ENCODE measurements at regions not wholly inside any gene's neighbourhood (a gene's known extent, or its start where the extent isn't known, plus 50 kb on each side); places are given as distances from the start of the nearest gene placed in this dataset.
"Not testable (repeated sequence)": the region's sequence is repeated elsewhere in the genome, so short reads cannot be mapped to it uniquely, and the experiment has no call there.

- Histone ChIP-seq H3K9ac (ENCODE audit: low read length in 3 of 3) (no peak overlapping the region), H3K27ac (ENCODE audit: low read depth in 2 of 2, low read length in 2 of 2) (no peak overlapping the region), H3K4me3 (ENCODE audit: low read length in 3 of 3) (no peak overlapping the region), H3K9me3 (ENCODE audit: control insufficient read depth in 2 of 3, insufficient read depth in 1 of 3, low read length in 3 of 3) (no peaks in the 10 kb centered on the region), H3K4me1 (ENCODE audit: control insufficient read depth in 2 of 3, insufficient read depth in 2 of 3, low read depth in 1 of 3, low read length in 3 of 3) (no peaks in the 10 kb centered on the region), H3K36me3 (ENCODE audit: control insufficient read depth in 2 of 3, insufficient read depth in 3 of 3, low read length in 3 of 3) (no peaks in the 10 kb centered on the region), H3K27me3 (ENCODE audit: control insufficient read depth, insufficient read depth, low read length) (no peaks in the 10 kb centered on the region)
- DNase-seq (no peak), FAIRE-seq (no peak)
- intact Hi-C loops (cut with DNase I), result no loop called here
- no peak for TF ChIP-seq CTCF (IDR thresholded peaks at IDR 0.05; ENCODE audit: borderline replicate concordance, extremely low read depth, insufficient read depth)
Measured at GRCh38 chr4:158970812-158971211, 132.1 kb upstream of the RAPGEF2 start.

GRCh38 chr4:158974438-158974837 lies 128.4 kb upstream of the RAPGEF2 start:
- FAIRE-seq; H3K9me3 ChIP-seq (ENCODE audit: control insufficient read depth in 2 of 3, insufficient read depth in 1 of 3, low read length in 3 of 3): not testable (repeated sequence)

GRCh38 chr4:158980711-158981110 lies 122.2 kb upstream of the RAPGEF2 start:
- H3K9ac ChIP-seq (ENCODE audit: low read length in 3 of 3); FAIRE-seq; intact Hi-C loops (cut with DNase I): not testable (repeated sequence)

More at GRCh38 chr4:158974438-158974837, 128.4 kb upstream of the RAPGEF2 start:
- H3K9ac ChIP-seq (ENCODE audit: low read length in 3 of 3); intact Hi-C loops (cut with DNase I); H3K4me3 ChIP-seq (ENCODE audit: low read length in 3 of 3); H3K27ac ChIP-seq (ENCODE audit: low read depth in 2 of 2, low read length in 2 of 2); H3K4me1 ChIP-seq (ENCODE audit: control insufficient read depth in 2 of 3, insufficient read depth in 2 of 3, low read depth in 1 of 3, low read length in 3 of 3); DNase-seq; H3K27me3 ChIP-seq (ENCODE audit: control insufficient read depth, insufficient read depth, low read length); H3K36me3 ChIP-seq (ENCODE audit: control insufficient read depth in 2 of 3, insufficient read depth in 3 of 3, low read length in 3 of 3): not testable (repeated sequence)

GRCh38 chr4:158991534-158992155 lies 111.2 kb upstream of the RAPGEF2 start:
- intact Hi-C loops (cut with DNase I), result no loop called here
- peaks cover 0 to 4% (median 0%) of the 10 kb centered on the region in 3 donors for H3K9me3 ChIP-seq (ENCODE audit: control insufficient read depth in 2 of 3, insufficient read depth in 1 of 3, low read length in 3 of 3)
- no peaks in the 10 kb centered on the region for H3K36me3 ChIP-seq (ENCODE audit: control insufficient read depth in 2 of 3, insufficient read depth in 3 of 3, low read length in 3 of 3)
- H3K4me1 ChIP-seq (ENCODE audit: control insufficient read depth in 2 of 3, insufficient read depth in 2 of 3, low read depth in 1 of 3, low read length in 3 of 3), result no peaks in the 10 kb centered on the region
- DNase-seq (no peak), FAIRE-seq (no peak)
- H3K9ac ChIP-seq (ENCODE audit: low read length in 3 of 3), result no peak overlapping the region
- TF ChIP-seq CTCF (IDR thresholded peaks at IDR 0.05; ENCODE audit: borderline replicate concordance, extremely low read depth, insufficient read depth), result no peak
- H3K27ac ChIP-seq (ENCODE audit: low read depth in 2 of 2, low read length in 2 of 2), result no peak overlapping the region
- H3K4me3 ChIP-seq (ENCODE audit: low read length in 3 of 3), result no peak overlapping the region
- H3K27me3 ChIP-seq (ENCODE audit: control insufficient read depth, insufficient read depth, low read length), result no peaks in the 10 kb centered on the region

More at GRCh38 chr4:158980711-158981110, 122.2 kb upstream of the RAPGEF2 start:
- not testable (repeated sequence) for H3K4me1 ChIP-seq (ENCODE audit: control insufficient read depth in 2 of 3, insufficient read depth in 2 of 3, low read depth in 1 of 3, low read length in 3 of 3); H3K4me3 ChIP-seq (ENCODE audit: low read length in 3 of 3); H3K9me3 ChIP-seq (ENCODE audit: control insufficient read depth in 2 of 3, insufficient read depth in 1 of 3, low read length in 3 of 3); H3K27me3 ChIP-seq (ENCODE audit: control insufficient read depth, insufficient read depth, low read length); H3K36me3 ChIP-seq (ENCODE audit: control insufficient read depth in 2 of 3, insufficient read depth in 3 of 3, low read length in 3 of 3); H3K27ac ChIP-seq (ENCODE audit: low read depth in 2 of 2, low read length in 2 of 2); DNase-seq

All from kidney (tissue), 13 donors.